Activated CD8-positive, alpha-beta memory T cell treated with anti-CD3 and anti-CD28 coated beads, Interleukin-2, amount 10 ng/mL, durations not matched to agents 7 days and 5 days (primary cell): ENCODE measurements at regions not wholly inside any gene's neighbourhood (a gene's known extent, or its start where the extent isn't known, plus 50 kb on each side); places are given as distances from the start of the nearest gene placed in this dataset.
A peak's percentile ranks its signal among the peaks of the same experiment; 100 is the strongest.
"Not testable (repeated sequence)": the region's sequence is repeated elsewhere in the genome, so short reads cannot be mapped to it uniquely, and the experiment has no call there.

Source experiments
- ATAC-seq: fragments of 150-1000 bp; cut with Tn5 transposase; one replicate; pipeline ENCODE4 v1.10.0; 2021; ENCODE audit warnings: moderate library complexity
- CTCF ChIA-PET: fragments of 350-600 bp; sonication (Branson Sonifier 250); formaldehyde crosslinking; loops from one replicate; lab custom pipeline; 2021; ENCODE audit warnings: antibody characterized with exemption; lab: Charles Lee
- DNase-seq: peaks from one replicate; pipeline ENCODE4 v3.0.0-alpha.2; 2020
- H3K27ac Mint-ChIP-seq: one replicate; pipeline ENCODE4 v1.8.0; 2021; ENCODE audit warnings: mild to moderate bottlenecking, mixed read lengths
- H3K27me3 Mint-ChIP-seq: one replicate; pipeline ENCODE4 v1.8.0; 2021; ENCODE audit warnings: mixed read lengths
- H3K36me3 Mint-ChIP-seq: one replicate; pipeline ENCODE4 v1.8.0; 2021; ENCODE audit warnings: mild to moderate bottlenecking, mixed read lengths
- H3K4me1 Mint-ChIP-seq: one replicate; pipeline ENCODE4 v1.8.0; 2021; ENCODE audit warnings: mixed read lengths
- H3K4me3 Mint-ChIP-seq: one replicate; pipeline ENCODE4 v1.8.0; 2021; ENCODE audit warnings: mild to moderate bottlenecking, moderate library complexity, mixed read lengths
- H3K9me3 Mint-ChIP-seq: one replicate; pipeline ENCODE4 v1.8.0; 2022; ENCODE audit warnings: low read depth, mixed read lengths

GRCh38 chr17:68775969-68776368, 174.8 kb upstream of the FAM20A start:
- CTCF ChIA-PET: interaction anchor here (1.0 to 1.7 kb wide), 6 partner anchors 9 to 473 kb away, joined by 3 to 6 read pairs (median 4); no protein-coding TSS in a partner anchor
- peaks cover 8% of the 10 kb centered on the region for H3K4me1 Mint-ChIP-seq
- H3K27ac Mint-ChIP-seq: no peak overlapping the region

GRCh38 chr17:68775318-68775717, 174.2 kb upstream of the FAM20A start:
- H3K36me3 Mint-ChIP-seq: no peaks in the 10 kb centered on the region
- no peaks in the 10 kb centered on the region for H3K9me3 Mint-ChIP-seq
- peaks cover 8% of the 10 kb centered on the region for H3K4me1 Mint-ChIP-seq
- H3K27ac Mint-ChIP-seq: no peak overlapping the region
- CTCF ChIA-PET: interaction anchor here (0.8 to 1.7 kb wide), 4 partner anchors 11 to 472 kb away, joined by 3 to 6 read pairs (median 4); no protein-coding TSS in a partner anchor
- DNase-seq (no peak), ATAC-seq (no peak)
- peaks cover 3% of the 10 kb centered on the region for H3K27me3 Mint-ChIP-seq
- no peak overlapping the region for H3K4me3 Mint-ChIP-seq

More at GRCh38 chr17:68775969-68776368, 174.8 kb upstream of the FAM20A start:
- no peaks in the 10 kb centered on the region for H3K36me3 Mint-ChIP-seq
- no peaks in the 10 kb centered on the region for H3K9me3 Mint-ChIP-seq
- H3K27me3 Mint-ChIP-seq: peaks cover 3% of the 10 kb centered on the region
- H3K4me3 Mint-ChIP-seq: no peak overlapping the region
- DNase-seq (no peak), ATAC-seq (no peak)

GRCh38 chr17:68771867-68772515, 170.8 kb upstream of the FAM20A start:
- peak overlapping the region; percentile 29 for H3K4me3 Mint-ChIP-seq
- H3K9me3 Mint-ChIP-seq: no peaks in the 10 kb centered on the region
- DNase-seq (no peak), ATAC-seq (peak; percentile 27)
- no peak overlapping the region for H3K27ac Mint-ChIP-seq
- CTCF ChIA-PET: interaction anchor here (0.7 to 2.8 kb wide), 7 partner anchors 15 to 611 kb away, joined by 3 to 6 read pairs (median 4); no protein-coding TSS in a partner anchor
- peaks cover 2% of the 10 kb centered on the region for H3K27me3 Mint-ChIP-seq
- H3K4me1 Mint-ChIP-seq: peaks cover 8% of the 10 kb centered on the region
- no peaks in the 10 kb centered on the region for H3K36me3 Mint-ChIP-seq

- no peaks in the 10 kb centered on the region for H3K36me3 Mint-ChIP-seq
- CTCF ChIA-PET: no interaction called here
- DNase-seq (no peak), ATAC-seq (no peak)
- no peaks in the 10 kb centered on the region for H3K9me3 Mint-ChIP-seq
- H3K4me1 Mint-ChIP-seq: peaks cover 5% of the 10 kb centered on the region
- H3K27me3 Mint-ChIP-seq: peaks cover 7% of the 10 kb centered on the region
- H3K27ac Mint-ChIP-seq: no peak overlapping the region
- no peak overlapping the region for H3K4me3 Mint-ChIP-seq
Measured at GRCh38 chr17:68768804-68769203, 167.6 kb upstream of the FAM20A start.

- ATAC-seq (no peak), DNase-seq (no peak)
- Mint-ChIP-seq H3K27ac (no peak overlapping the region), H3K9me3 (no peaks in the 10 kb centered on the region), H3K36me3 (no peaks in the 10 kb centered on the region), H3K4me3 (no peak overlapping the region), H3K27me3 (peaks cover 7% of the 10 kb centered on the region), H3K4me1 (peaks cover 6% of the 10 kb centered on the region)
- CTCF ChIA-PET: no interaction called here
Measured at GRCh38 chr17:68766640-68767039, 165.5 kb upstream of the FAM20A start.

- peaks cover 17% of the 10 kb centered on the region for H3K4me1 Mint-ChIP-seq
- CTCF ChIA-PET: interaction anchor here (1.5 kb wide), 1 partner anchor 12 kb away, joined by 4 read pairs; no protein-coding TSS in a partner anchor
- ATAC-seq (no peak), DNase-seq (no peak)
- no peak overlapping the region for H3K27ac Mint-ChIP-seq
- H3K36me3 Mint-ChIP-seq: no peaks in the 10 kb centered on the region
- no peaks in the 10 kb centered on the region for H3K9me3 Mint-ChIP-seq
- H3K27me3 Mint-ChIP-seq: peaks cover 7% of the 10 kb centered on the region
- H3K4me3 Mint-ChIP-seq: no peak overlapping the region
Measured at GRCh38 chr17:68763562-68763961, 162.4 kb upstream of the FAM20A start.

- peaks cover 17% of the 10 kb centered on the region for H3K4me1 Mint-ChIP-seq
- no peak overlapping the region for H3K4me3 Mint-ChIP-seq
- peaks cover 5% of the 10 kb centered on the region for H3K27me3 Mint-ChIP-seq
- ATAC-seq: no peak
- no peaks in the 10 kb centered on the region for H3K36me3 Mint-ChIP-seq
- no peaks in the 10 kb centered on the region for H3K9me3 Mint-ChIP-seq
- CTCF ChIA-PET: no interaction called here
- no peak for DNase-seq
- no peak overlapping the region for H3K27ac Mint-ChIP-seq
Measured at GRCh38 chr17:68762911-68763310, 161.7 kb upstream of the FAM20A start.

- Mint-ChIP-seq H3K4me1 (peaks cover 17% of the 10 kb centered on the region), H3K27ac (no peak overlapping the region), H3K36me3 (no peaks in the 10 kb centered on the region), H3K9me3 (no peaks in the 10 kb centered on the region), H3K4me3 (no peak overlapping the region), H3K27me3 (peaks cover 3% of the 10 kb centered on the region)
- ATAC-seq (no peak), DNase-seq (no peak)
- CTCF ChIA-PET: no interaction called here
Measured at GRCh38 chr17:68760141-68760475, 158.9 kb upstream of the FAM20A start.

- H3K4me1 Mint-ChIP-seq: peaks cover 17% of the 10 kb centered on the region
- no peaks in the 10 kb centered on the region for H3K36me3 Mint-ChIP-seq
- no peaks in the 10 kb centered on the region for H3K27me3 Mint-ChIP-seq
- H3K9me3 Mint-ChIP-seq: no peaks in the 10 kb centered on the region
- DNase-seq (peak; percentile 83), ATAC-seq (peak; percentile 93)
- H3K27ac Mint-ChIP-seq: peak overlapping the region; percentile 29
- CTCF ChIA-PET: interaction anchor here (0.8 kb wide), 1 partner anchor 225 kb away, joined by 3 read pairs; no protein-coding TSS in a partner anchor
- peak overlapping the region; percentile 47 for H3K4me3 Mint-ChIP-seq
Measured at GRCh38 chr17:68759343-68760140, 158.4 kb upstream of the FAM20A start.

- Mint-ChIP-seq H3K9me3 (no peaks in the 10 kb centered on the region), H3K4me3 (no peak overlapping the region), H3K4me1 (peaks cover 17% of the 10 kb centered on the region), H3K36me3 (no peaks in the 10 kb centered on the region), H3K27me3 (no peaks in the 10 kb centered on the region), H3K27ac (no peak overlapping the region)
- CTCF ChIA-PET: interaction anchor here (0.8 kb wide), 1 partner anchor 225 kb away, joined by 3 read pairs; no protein-coding TSS in a partner anchor
- DNase-seq (no peak), ATAC-seq (no peak)
Measured at GRCh38 chr17:68759002-68759342, 157.8 kb upstream of the FAM20A start.

GRCh38 chr17:68757866-68758757, 156.9 kb upstream of the FAM20A start:
- DNase-seq, H3K9me3 Mint-ChIP-seq, H3K4me3 Mint-ChIP-seq, H3K27me3 Mint-ChIP-seq, H3K36me3 Mint-ChIP-seq, ATAC-seq, H3K27ac Mint-ChIP-seq: not testable (repeated sequence)
- peaks cover 12% of the 10 kb centered on the region for H3K4me1 Mint-ChIP-seq
- CTCF ChIA-PET: interaction anchor here (0.9 to 1.5 kb wide), 3 partner anchors 13 to 221 kb away, joined by 3 to 6 read pairs (median 3); no protein-coding TSS in a partner anchor

GRCh38 chr17:68753985-68754769, 153.0 kb upstream of the FAM20A start:
- Mint-ChIP-seq H3K4me3 (no peak overlapping the region), H3K27me3 (peaks cover 14% of the 10 kb centered on the region), H3K4me1 (peaks cover 3% of the 10 kb centered on the region), H3K27ac (no peak overlapping the region), H3K9me3 (no peaks in the 10 kb centered on the region), H3K36me3 (no peaks in the 10 kb centered on the region)
- CTCF ChIA-PET: no interaction called here
- DNase-seq: no peak
- ATAC-seq: no peak
